OCI-M2 (cell line): ENCODE measurements at regions not wholly inside any gene's neighbourhood (a gene's known extent, or its start where the extent isn't known, plus 50 kb on each side); places are given as distances from the start of the nearest gene placed in this dataset.
"Not testable (repeated sequence)": the region's sequence is repeated elsewhere in the genome, so short reads cannot be mapped to it uniquely, and the experiment has no call there.

Experiments
- DNase-seq: peaks from one replicate; lab custom pipeline; 2025; ENCODE audit not compliant: unreplicated experiment; lab: John Stamatoyannopoulos, UW

DNA sequence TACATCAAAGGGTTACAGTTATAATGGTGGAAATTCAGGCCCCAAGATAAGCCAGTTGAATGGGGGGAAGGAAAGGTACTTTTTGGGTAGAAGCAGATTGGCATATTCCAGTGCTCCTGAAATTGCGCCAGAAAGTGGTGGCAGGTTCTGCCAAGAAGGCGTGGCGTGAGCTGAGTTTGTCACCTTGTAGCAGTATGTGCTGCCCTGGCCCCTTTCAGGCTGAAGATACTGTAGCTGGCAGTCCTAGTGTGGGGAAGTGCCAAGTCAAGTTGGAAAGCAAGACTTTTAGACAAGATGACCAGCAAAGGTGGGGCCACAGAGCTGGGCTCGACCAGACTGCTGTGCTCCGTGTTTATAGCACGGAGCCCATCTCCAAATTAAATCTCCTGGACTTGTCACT, 133.6 kb upstream of the GLRA1 start:
- DNase-seq: no peak

- no peak for DNase-seq
These were observed 132.3 kb upstream of the GLRA1 start for GRCh38 chr5:152056931-152057330.

DNA sequence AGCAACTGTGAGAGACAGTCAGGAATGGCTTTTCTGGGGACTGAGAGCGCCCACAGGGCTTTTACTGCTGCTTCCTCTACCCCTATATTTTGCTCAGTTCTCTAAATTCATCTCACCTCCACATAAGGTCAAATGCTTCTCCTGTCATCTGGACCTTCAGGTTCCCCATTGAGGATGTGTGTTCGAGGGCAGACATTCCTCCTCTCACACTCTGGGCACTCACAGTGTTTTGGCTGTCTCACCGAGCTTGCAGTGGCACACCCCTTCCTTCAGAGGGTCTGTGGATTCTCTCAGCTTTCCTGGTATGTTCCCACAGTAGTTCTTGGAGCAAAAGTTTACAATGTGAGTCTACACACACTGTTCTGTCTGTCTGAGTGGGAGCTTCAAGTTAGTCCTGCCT, 127.8 kb upstream of the GLRA1 start:
- no peak for DNase-seq

GRCh38 chr5:152051499-152052454, 127.1 kb upstream of the GLRA1 start:
- DNase-seq: no peak

GRCh38 chr5:152046361-152046760, 121.7 kb upstream of the GLRA1 start:
- no peak for DNase-seq

DNA sequence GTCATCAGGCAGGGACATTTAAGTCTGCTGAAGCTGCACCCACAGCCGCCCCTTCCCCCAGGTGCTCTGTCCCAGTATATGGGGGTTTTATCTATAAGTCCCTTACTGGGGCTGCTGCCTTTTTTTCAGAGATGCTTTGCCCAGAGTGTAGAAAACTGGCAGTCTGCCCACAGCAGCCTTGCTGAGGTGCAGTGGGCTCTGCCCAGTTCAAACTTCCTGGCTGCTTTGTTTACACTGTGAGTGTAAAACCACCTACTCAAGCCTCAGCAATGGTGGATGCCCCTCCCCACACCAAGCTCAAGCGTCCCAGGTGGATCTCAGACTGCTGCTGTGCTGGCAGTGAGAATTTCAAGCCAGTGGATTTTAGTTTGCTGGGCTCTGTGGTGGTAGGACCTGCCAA, 114.2 kb upstream of the GLRA1 start:
- not testable (repeated sequence) for DNase-seq

DNA sequence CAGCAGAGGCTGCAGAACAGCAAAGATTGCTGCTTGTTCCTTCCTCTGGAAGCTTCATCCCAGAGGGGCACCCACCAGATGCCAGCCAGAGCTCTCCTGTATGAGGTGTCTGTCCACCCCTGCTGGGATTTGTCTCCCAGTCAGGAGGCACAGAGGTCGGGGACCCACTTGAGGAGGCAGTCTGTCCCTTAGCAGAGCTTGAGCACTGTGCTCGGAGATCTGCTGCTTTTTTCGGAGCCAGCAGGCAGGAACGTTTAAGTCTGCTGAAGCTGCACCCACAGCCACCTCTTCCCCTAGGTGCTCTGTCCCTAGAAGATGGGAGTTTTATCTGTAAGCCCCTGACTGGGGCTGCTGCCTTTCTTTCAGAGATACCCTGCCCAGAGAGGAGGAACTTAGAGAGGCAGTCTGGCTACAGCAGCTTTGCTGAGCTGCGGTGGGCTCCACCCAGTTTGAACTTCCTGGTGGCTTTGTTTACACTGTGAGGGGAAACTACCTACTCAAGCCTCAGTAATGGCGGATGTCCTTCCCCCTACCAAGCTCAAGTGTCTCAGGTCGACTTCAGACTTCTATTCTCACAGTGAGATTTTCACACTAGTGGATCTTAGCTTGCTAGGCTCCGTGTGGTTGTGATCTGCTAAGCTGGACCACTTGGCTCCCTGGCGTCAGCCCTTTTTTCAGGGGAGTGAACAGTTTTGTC, 101.8 kb upstream of the GLRA1 start:
- not testable (repeated sequence) for DNase-seq

GRCh38 chr5:152016421-152016820, 91.8 kb upstream of the GLRA1 start:
- DNase-seq: no peak

DNA sequence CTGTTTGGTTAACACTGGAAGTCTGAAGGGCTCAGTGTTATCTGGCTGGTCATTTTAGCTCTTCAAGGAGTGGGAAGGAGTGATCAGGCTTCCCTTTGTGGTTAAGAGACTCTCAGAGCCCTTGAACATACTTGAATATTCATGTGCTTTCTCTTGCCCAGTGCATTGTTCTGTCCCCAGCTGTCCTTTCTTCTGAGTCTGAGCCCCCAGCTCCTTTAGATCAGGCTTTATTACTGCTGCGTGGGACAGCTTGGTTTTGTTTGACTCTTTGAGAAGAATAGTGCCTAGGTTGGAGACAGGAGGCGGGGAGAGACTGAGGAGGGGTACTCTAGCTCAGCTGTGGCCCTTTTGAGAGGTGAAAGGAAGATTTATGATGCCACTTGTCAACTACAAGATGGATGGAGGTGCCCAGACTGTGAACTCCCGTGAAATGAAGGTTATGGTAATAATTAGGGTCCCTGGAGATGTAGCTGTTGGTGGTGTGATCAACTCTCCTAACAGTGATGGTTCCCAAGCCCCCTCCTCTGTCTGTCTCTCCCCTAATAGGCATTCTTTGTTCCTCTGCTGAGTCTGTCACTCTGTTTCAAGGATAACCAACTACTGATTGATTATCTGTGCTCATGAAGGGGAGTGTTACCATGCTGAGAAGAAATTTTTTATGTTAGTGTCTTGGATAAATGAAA, 83.1 kb upstream of the GLRA1 start:
- DNase-seq: no peak

DNA sequence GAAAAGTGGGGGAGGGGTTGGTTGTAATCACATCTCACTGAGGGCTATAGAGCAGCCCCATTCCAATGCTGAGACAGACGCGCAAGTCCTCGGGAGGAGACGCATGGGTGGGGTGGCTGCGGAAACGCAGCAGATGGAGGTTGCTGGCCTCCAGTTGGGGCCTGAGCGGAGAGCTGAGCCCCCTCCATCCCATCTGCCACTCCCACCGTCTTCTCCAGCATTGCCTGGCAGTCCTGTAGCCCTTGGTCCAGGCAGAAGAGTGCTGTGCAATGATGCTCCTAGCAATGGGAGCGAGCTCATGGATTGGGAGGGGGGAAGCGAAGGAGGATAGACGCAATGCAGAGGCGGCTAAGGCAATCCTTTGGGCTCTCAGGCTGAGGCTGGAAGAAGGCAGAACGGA, 79.4 kb upstream of the GLRA1 start:
- DNase-seq: no peak
